Epithelial cell of esophagus (primary cell): ENCODE measurements at regions not wholly inside any gene's neighbourhood (a gene's known extent, or its start where the extent isn't known, plus 50 kb on each side); places are given as distances from the start of the nearest gene placed in this dataset.

ENCODE experiments used
- DNase-seq: peaks from one replicate; pipeline ENCODE4 v3.0.0; 2010; ENCODE audit warnings: low read depth
- H3K4me3 ChIP-seq: 2 replicates; pipeline ENCODE4 v1.5.1; 2011; ENCODE audit warnings: mild to moderate bottlenecking, low read length, control low read depth
- CTCF ChIP-seq: IDR thresholded peaks from 2 replicates; pipeline ENCODE4 v1.5.1; 2011; ENCODE audit warnings: low read depth, mild to moderate bottlenecking, low read length, control low read depth, inconsistent platforms; ENCODE audit not compliant: insufficient read depth; ENCODE audit errors: missing control alignments

DNA sequence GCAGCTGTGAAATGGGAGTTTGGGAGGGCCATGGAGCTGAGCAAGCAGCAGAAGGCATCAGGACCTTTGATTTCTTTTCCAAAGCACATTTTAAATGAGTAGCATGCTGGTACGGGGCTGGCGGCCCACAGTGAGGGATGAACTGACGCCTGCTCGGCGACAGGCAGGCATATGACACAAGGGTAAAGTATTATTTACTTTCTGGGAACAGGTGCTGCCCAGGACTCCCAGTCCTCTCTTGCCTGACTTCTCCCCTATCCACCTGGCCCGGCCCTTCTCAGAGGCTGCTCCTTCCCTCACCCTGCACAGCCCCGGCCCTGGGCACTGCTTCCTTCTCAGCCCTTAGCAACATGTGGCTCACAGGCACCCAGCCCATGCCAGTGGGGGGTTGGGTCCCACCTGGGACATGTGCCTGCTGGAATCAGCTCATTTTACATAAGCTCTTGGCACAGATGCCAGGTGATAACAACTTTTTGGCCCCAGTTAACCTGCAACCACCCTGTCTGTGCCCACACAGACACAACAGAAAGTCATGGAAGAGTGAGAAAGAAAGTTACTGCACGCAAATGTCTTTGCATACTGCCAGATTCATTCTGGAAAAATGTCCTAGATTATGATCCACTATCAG is 112.3 kb upstream of the GADD45A start:
- TF ChIP-seq CTCF: no peak
- no peak overlapping the region for H3K4me3 ChIP-seq
- DNase-seq: peak; percentile 98

DNA sequence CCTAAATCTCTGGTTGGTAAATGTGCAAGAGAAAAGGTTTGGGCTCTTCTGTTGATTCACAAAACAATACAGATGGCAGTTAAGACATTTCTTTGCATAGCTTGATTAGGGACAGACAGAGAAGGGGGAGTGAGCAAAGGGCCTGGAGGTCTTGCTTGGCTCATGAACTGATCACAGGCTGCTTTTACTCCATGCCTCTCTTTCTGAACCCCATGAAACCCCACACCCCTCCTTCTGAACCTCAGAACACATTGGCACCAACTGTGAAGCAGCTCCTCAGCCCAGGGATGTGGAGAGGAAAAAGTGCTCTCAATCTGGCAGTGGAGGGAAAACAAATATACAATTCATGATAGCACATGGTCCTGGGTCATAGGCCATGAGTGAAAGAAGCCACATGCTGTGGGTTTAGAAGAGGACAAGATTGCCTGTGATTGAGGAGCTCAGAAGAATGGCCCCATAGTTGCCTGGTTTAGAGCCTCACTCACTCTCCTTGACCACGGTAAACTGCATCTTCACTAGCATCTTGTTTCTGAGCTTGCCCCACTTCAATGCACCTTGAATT is 111.6 kb upstream of the GADD45A start:
- no peak for TF ChIP-seq CTCF
- no peak for DNase-seq
- H3K4me3 ChIP-seq: no peak overlapping the region

GRCh38 chr1:67574221-67574620 is 110.8 kb upstream of the GADD45A start:
- DNase-seq: no peak
- TF ChIP-seq CTCF: no peak
- no peak overlapping the region for H3K4me3 ChIP-seq

DNA sequence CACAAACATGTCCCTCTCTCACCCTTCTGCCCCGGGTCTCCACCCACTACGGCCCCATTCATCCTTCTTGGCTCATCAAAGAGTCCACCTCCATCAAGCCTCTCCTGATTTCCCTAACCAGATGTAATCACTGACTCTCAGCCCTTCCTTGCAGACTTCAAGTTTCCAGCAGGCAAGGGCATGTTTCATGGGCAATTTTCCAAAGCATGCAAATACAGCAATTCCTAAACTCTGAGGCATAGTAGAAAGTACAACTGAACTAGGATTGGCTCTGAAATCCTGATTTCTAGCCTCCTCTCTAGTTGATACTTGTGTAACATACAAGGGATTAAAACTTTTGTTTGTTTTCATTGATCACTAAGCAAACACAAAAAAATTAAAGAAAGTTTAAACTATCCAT is 109.1 kb upstream of the GADD45A start:
- DNase-seq: peak; percentile 100
- no peak overlapping the region for H3K4me3 ChIP-seq
- no peak for TF ChIP-seq CTCF

- TF ChIP-seq CTCF: no peak
- no peak for DNase-seq
- H3K4me3 ChIP-seq: no peak overlapping the region
These were observed 108.5 kb upstream of the GADD45A start for GRCh38 chr1:67576474-67576873.

GRCh38 chr1:67577646-67578045 is 107.4 kb upstream of the GADD45A start:
- no peak for DNase-seq
- TF ChIP-seq CTCF: no peak
- no peak overlapping the region for H3K4me3 ChIP-seq
